ENCODE measurements at regions not wholly inside any gene's neighbourhood (a gene's known extent, or its start where the extent isn't known, plus 50 kb on each side); places are given as distances from the start of the nearest gene placed in this dataset.

DNA sequence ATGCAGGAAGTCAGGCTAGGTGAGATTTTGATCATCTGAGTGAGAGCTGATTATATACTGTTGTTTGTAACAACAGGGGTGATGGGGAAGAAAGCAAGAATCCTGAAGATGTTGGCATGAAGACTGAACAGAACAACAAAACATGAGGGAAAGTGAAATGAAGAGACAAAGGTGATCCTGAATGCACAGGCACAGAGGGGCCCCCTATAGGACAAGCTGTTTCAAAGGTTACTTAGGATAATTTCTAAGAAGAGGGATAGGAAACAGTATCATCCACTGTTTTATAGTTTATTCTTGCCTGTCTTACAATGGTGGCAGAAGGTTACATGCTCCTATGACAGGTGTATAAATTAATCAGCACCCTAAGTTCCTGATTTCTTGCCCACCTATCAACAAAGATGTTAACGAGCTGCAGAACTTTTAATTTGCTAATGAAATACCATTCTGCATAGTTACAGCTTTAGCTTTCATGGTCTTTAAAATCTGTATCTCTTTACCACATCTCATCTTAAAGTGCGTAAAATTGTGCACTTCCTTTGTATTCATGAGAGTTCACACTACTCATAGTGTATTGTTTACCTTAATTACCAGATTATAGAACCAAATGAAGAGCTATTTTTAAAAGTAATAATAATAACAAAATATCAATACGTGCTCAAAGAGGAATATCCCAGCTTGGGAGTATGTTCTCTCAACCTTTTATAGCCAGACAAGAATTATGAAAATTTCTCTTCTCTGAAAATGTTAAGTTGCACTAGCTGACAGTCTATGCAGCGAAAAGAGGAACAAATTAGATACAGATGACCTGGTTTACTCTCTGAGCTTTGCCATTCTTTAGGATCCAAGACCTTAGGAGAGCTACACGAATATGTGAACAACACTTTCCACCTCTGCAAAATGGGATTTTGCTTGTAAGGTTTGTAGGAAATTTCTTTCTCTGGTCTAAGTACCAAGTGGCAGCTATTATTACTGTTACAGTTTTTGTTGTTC is 192.5 kb downstream of the EDN1 start:
- Histone ChIP-seq H3K9me3 (ENCODE audit: control insufficient read depth, insufficient read depth, low read depth, low read length) (no peaks in the 10 kb centered on the region), H4K20me1 (ENCODE audit: control insufficient read depth, extremely low read depth, insufficient read depth, low read length) (no peaks in the 10 kb centered on the region), H3K27me3 (ENCODE audit: control insufficient read depth, insufficient read depth, low read length) (no peaks in the 10 kb centered on the region), H2AFZ (ENCODE audit: low read length) (no peak overlapping the region), H3K36me3 (ENCODE audit: control insufficient read depth, insufficient read depth, low read length) (no peaks in the 10 kb centered on the region), H3K79me2 (ENCODE audit: control insufficient read depth, insufficient read depth, low read length) (no peaks in the 10 kb centered on the region), H3K27ac (ENCODE audit: insufficient read depth, low read length) (no peak overlapping the region), H3K4me2 (ENCODE audit: extremely low read depth, insufficient read depth, low read length) (no peak overlapping the region), H3K9ac (ENCODE audit: insufficient read depth, low read length) (no peak overlapping the region), H3K4me3 (replicated peaks in 1 of 4; ENCODE audit: control extremely low read depth in 1 of 4, insufficient read depth in 1 of 4, low read depth in 3 of 4, low read length in 4 of 4) (no peak overlapping the region), H3K4me1 (ENCODE audit: control insufficient read depth, extremely low read depth, insufficient read depth, low read length) (peaks cover 4% of the 10 kb centered on the region)
- DNase-seq (ENCODE audit: low read depth in 2 of 2): no peak
- TF ChIP-seq, protein P1, sequence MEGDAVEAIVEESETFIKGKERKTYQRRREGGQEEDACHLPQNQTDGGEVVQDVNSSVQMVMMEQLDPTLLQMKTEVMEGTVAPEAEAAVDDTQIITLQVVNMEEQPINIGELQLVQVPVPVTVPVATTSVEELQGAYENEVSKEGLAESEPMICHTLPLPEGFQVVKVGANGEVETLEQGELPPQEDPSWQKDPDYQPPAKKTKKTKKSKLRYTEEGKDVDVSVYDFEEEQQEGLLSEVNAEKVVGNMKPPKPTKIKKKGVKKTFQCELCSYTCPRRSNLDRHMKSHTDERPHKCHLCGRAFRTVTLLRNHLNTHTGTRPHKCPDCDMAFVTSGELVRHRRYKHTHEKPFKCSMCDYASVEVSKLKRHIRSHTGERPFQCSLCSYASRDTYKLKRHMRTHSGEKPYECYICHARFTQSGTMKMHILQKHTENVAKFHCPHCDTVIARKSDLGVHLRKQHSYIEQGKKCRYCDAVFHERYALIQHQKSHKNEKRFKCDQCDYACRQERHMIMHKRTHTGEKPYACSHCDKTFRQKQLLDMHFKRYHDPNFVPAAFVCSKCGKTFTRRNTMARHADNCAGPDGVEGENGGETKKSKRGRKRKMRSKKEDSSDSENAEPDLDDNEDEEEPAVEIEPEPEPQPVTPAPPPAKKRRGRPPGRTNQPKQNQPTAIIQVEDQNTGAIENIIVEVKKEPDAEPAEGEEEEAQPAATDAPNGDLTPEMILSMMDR (conservative IDR thresholded peaks at IDR 0.05 in 1 of 2, IDR thresholded peaks at IDR 0.05 in 1 of 2; ENCODE audit: low read depth in 1 of 2, low read length in 2 of 2): no peak
- TF ChIP-seq EZH2 (IDR thresholded peaks at IDR 0.05; ENCODE audit: low read length, missing control alignments): no peak

DNA sequence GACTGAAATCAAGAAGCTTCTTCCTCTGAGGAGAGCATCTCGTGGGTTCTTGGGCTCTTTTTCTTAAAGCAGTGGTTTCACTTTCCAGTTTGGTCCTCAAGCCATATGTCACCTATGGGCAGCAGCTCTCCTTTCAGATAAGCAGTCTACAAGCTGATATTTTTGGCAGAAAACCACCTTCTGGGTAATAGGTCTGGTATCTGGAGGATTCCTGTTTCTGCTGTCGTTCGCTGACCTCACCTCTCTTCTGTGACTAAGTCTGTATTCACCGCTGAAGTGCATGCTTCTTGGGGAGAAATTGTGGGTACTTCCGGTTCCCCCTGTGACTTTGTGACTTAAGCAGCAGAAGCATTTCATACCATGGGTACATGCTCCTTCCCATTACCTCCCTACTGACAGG is 193.6 kb downstream of the EDN1 start:
- no peaks in the 10 kb centered on the region for H3K9me3 ChIP-seq (ENCODE audit: control insufficient read depth, insufficient read depth, low read depth, low read length)
- no peak overlapping the region for H3K27ac ChIP-seq (ENCODE audit: insufficient read depth, low read length)
- H3K4me1 ChIP-seq (ENCODE audit: control insufficient read depth, extremely low read depth, insufficient read depth, low read length): peaks cover 4% of the 10 kb centered on the region
- H2AFZ ChIP-seq (ENCODE audit: low read length): no peak overlapping the region
- no peak overlapping the region for H3K9ac ChIP-seq (ENCODE audit: insufficient read depth, low read length)
- no peaks in the 10 kb centered on the region for H4K20me1 ChIP-seq (ENCODE audit: control insufficient read depth, extremely low read depth, insufficient read depth, low read length)
- DNase-seq (ENCODE audit: low read depth in 2 of 2): peak; percentile 49 to 99
- H3K4me3 ChIP-seq (replicated peaks in 1 of 4; ENCODE audit: control extremely low read depth in 1 of 4, insufficient read depth in 1 of 4, low read depth in 3 of 4, low read length in 4 of 4): peak overlapping the region in 2 of 4 experiments; percentile 23 to 29
- TF ChIP-seq EZH2 (IDR thresholded peaks at IDR 0.05; ENCODE audit: low read length, missing control alignments): no peak
- TF ChIP-seq, protein P1 (conservative IDR thresholded peaks at IDR 0.05 in 1 of 2, IDR thresholded peaks at IDR 0.05 in 1 of 2; ENCODE audit: low read depth in 1 of 2, low read length in 2 of 2): no peak
- H3K4me2 ChIP-seq (ENCODE audit: extremely low read depth, insufficient read depth, low read length): peak overlapping the region; percentile 26
- no peaks in the 10 kb centered on the region for H3K27me3 ChIP-seq (ENCODE audit: control insufficient read depth, insufficient read depth, low read length)
- no peaks in the 10 kb centered on the region for H3K36me3 ChIP-seq (ENCODE audit: control insufficient read depth, insufficient read depth, low read length)
- H3K79me2 ChIP-seq (ENCODE audit: control insufficient read depth, insufficient read depth, low read length): no peaks in the 10 kb centered on the region

DNA sequence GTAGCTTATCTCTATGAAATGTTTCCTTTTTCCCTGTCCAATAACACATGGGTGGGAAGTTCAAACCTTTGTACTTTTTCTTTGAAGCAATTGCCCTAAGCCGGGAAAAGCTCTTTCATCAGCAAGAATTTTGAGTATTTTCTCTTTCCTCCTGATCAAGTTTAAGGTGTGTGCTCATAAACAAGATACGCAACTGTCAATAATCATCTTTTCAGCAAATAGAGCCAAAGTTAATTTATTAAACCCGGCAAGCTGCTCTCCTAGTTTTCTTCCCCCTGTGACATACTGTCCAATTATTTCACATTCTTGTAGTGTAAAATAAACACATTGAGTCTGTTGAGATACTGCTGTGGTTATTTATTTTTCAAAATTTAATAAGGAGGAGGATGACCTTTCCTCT is 194.4 kb downstream of the EDN1 start:
- TF ChIP-seq EZH2 (IDR thresholded peaks at IDR 0.05; ENCODE audit: low read length, missing control alignments): no peak
- TF ChIP-seq, protein P1 (conservative IDR thresholded peaks at IDR 0.05 in 1 of 2, IDR thresholded peaks at IDR 0.05 in 1 of 2; ENCODE audit: low read depth in 1 of 2, low read length in 2 of 2): no peak
- Histone ChIP-seq H3K4me2 (ENCODE audit: extremely low read depth, insufficient read depth, low read length) (no peak overlapping the region), H3K36me3 (ENCODE audit: control insufficient read depth, insufficient read depth, low read length) (no peaks in the 10 kb centered on the region), H3K27me3 (ENCODE audit: control insufficient read depth, insufficient read depth, low read length) (no peaks in the 10 kb centered on the region), H4K20me1 (ENCODE audit: control insufficient read depth, extremely low read depth, insufficient read depth, low read length) (no peaks in the 10 kb centered on the region), H3K9ac (ENCODE audit: insufficient read depth, low read length) (no peak overlapping the region), H2AFZ (ENCODE audit: low read length) (no peak overlapping the region), H3K9me3 (ENCODE audit: control insufficient read depth, insufficient read depth, low read depth, low read length) (no peaks in the 10 kb centered on the region), H3K4me3 (replicated peaks in 1 of 4; ENCODE audit: control extremely low read depth in 1 of 4, insufficient read depth in 1 of 4, low read depth in 3 of 4, low read length in 4 of 4) (no peak overlapping the region), H3K79me2 (ENCODE audit: control insufficient read depth, insufficient read depth, low read length) (no peaks in the 10 kb centered on the region), H3K27ac (ENCODE audit: insufficient read depth, low read length) (no peak overlapping the region), H3K4me1 (ENCODE audit: control insufficient read depth, extremely low read depth, insufficient read depth, low read length) (peaks cover 4% of the 10 kb centered on the region)
- DNase-seq (ENCODE audit: low read depth in 2 of 2): no peak

Data from fibroblast of lung (primary cell).